ENCODE measurements at regions not wholly inside any gene's neighbourhood (a gene's known extent, or its start where the extent isn't known, plus 50 kb on each side); places are given as distances from the start of the nearest gene placed in this dataset.

DNA sequence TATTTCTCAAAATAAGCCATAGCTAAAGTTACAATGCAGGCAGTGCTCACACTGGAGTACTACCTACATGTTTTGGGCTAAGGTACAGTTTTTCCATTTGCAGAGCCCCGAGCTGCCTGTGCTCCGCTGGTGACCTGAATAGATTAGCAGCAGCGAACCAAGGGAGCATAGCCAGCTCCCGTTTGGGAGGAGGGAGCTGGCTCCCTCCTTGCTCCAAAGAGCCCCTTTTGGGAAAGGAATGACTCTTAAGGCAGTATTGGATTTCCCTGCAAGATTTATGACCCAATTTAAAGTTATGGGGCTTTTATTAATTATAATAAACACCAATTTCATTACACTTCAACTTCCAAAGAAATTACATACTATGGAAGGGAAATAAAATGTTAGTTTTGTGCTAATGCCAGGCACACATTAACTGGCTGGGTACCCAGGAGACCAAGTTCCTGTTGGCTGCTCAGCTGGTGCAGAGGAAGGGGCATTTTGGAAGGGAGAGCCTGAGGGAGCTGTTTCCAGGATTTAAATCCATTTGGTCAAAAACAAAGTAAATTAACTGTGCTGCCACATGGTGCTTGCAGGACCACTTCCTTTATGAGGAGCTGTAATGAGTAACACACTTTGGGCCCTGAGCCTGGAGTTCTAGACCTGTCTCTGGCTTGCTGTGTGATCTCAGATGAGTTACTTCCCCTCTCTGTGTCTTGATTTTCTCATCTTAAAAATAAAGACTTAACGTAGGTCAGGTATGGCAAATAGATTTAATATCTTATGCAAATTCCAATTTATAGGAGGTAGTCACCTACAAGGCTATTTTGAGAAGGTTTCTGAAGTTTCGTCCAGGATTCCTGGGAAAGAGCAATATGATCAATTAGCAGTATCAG is 362.1 kb upstream of the CCL2 start:
- TF ChIP-seq, protein P1, sequence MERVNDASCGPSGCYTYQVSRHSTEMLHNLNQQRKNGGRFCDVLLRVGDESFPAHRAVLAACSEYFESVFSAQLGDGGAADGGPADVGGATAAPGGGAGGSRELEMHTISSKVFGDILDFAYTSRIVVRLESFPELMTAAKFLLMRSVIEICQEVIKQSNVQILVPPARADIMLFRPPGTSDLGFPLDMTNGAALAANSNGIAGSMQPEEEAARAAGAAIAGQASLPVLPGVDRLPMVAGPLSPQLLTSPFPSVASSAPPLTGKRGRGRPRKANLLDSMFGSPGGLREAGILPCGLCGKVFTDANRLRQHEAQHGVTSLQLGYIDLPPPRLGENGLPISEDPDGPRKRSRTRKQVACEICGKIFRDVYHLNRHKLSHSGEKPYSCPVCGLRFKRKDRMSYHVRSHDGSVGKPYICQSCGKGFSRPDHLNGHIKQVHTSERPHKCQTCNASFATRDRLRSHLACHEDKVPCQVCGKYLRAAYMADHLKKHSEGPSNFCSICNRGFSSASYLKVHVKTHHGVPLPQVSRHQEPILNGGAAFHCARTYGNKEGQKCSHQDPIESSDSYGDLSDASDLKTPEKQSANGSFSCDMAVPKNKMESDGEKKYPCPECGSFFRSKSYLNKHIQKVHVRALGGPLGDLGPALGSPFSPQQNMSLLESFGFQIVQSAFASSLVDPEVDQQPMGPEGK (CRISPR knock-in tag; IDR thresholded peaks at IDR 0.05; ENCODE audit: borderline replicate concordance) = no peak
- TF ChIP-seq BACH2 (CRISPR knock-in tag; IDR thresholded peaks at IDR 0.05; ENCODE audit: borderline replicate concordance) (no peak), GLIS3 (CRISPR knock-in tag; IDR thresholded peaks at IDR 0.05) (no peak), OSR1 (CRISPR knock-in tag; IDR thresholded peaks at IDR 0.05) (no peak), ZFP30 (CRISPR knock-in tag; IDR thresholded peaks at IDR 0.05) (no peak), TCF4 (CRISPR knock-in tag; IDR thresholded peaks at IDR 0.05; ENCODE audit: borderline replicate concordance) (no peak)
- TF ChIP-seq, protein P2, sequence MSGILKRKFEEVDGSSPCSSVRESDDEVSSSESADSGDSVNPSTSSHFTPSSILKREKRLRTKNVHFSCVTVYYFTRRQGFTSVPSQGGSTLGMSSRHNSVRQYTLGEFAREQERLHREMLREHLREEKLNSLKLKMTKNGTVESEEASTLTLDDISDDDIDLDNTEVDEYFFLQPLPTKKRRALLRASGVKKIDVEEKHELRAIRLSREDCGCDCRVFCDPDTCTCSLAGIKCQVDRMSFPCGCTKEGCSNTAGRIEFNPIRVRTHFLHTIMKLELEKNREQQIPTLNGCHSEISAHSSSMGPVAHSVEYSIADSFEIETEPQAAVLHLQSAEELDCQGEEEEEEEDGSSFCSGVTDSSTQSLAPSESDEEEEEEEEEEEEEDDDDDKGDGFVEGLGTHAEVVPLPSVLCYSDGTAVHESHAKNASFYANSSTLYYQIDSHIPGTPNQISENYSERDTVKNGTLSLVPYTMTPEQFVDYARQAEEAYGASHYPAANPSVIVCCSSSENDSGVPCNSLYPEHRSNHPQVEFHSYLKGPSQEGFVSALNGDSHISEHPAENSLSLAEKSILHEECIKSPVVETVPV (CRISPR knock-in tag; IDR thresholded peaks at IDR 0.05) = no peak
- ATAC-seq = no peak

- TF ChIP-seq GLIS3 (CRISPR knock-in tag; IDR thresholded peaks at IDR 0.05) (no peak), BACH2 (CRISPR knock-in tag; IDR thresholded peaks at IDR 0.05; ENCODE audit: borderline replicate concordance) (no peak), ESRRG (CRISPR knock-in tag; IDR thresholded peaks at IDR 0.05) (no peak), ISL1 (CRISPR knock-in tag; IDR thresholded peaks at IDR 0.05) (no peak), ARNTL (CRISPR knock-in tag; IDR thresholded peaks at IDR 0.05; ENCODE audit: borderline replicate concordance, low read depth) (no peak)
- no peak for ATAC-seq
These were observed 359.6 kb upstream of the CCL2 start for GRCh38 chr17:33895491-33895890.

GRCh38 chr17:33896263-33896662 is 358.8 kb upstream of the CCL2 start:
- TF ChIP-seq PPARA (CRISPR knock-in tag; IDR thresholded peaks at IDR 0.05; ENCODE audit: borderline replicate concordance) (no peak), TCF4 (CRISPR knock-in tag; IDR thresholded peaks at IDR 0.05; ENCODE audit: borderline replicate concordance) (no peak), TOX (CRISPR knock-in tag; IDR thresholded peaks at IDR 0.05; ENCODE audit: borderline replicate concordance) (no peak), ARNTL (CRISPR knock-in tag; IDR thresholded peaks at IDR 0.05; ENCODE audit: borderline replicate concordance, low read depth) (no peak), GLIS3 (CRISPR knock-in tag; IDR thresholded peaks at IDR 0.05) (no peak), ZFP30 (CRISPR knock-in tag; IDR thresholded peaks at IDR 0.05) (no peak), ISL1 (CRISPR knock-in tag; IDR thresholded peaks at IDR 0.05) (no peak), ZNF70 (CRISPR knock-in tag; IDR thresholded peaks at IDR 0.05) (no peak), ZNF565 (CRISPR knock-in tag; conservative IDR thresholded peaks at IDR 0.05; ENCODE audit: low read depth) (no peak), BACH2 (CRISPR knock-in tag; IDR thresholded peaks at IDR 0.05; ENCODE audit: borderline replicate concordance) (no peak), CREB5 (CRISPR knock-in tag; IDR thresholded peaks at IDR 0.05; ENCODE audit: low read depth) (no peak)
- TF ChIP-seq, protein P2 (CRISPR knock-in tag; IDR thresholded peaks at IDR 0.05) = no peak
- no peak for ATAC-seq

GRCh38 chr17:33901085-33901484 is 354.0 kb upstream of the CCL2 start:
- no peak for ATAC-seq
- TF ChIP-seq TCF4 (CRISPR knock-in tag; IDR thresholded peaks at IDR 0.05; ENCODE audit: borderline replicate concordance) (no peak), BACH2 (CRISPR knock-in tag; IDR thresholded peaks at IDR 0.05; ENCODE audit: borderline replicate concordance) (no peak), ESRRG (CRISPR knock-in tag; IDR thresholded peaks at IDR 0.05) (no peak), ZNF565 (CRISPR knock-in tag; conservative IDR thresholded peaks at IDR 0.05; ENCODE audit: low read depth) (no peak), OSR1 (CRISPR knock-in tag; IDR thresholded peaks at IDR 0.05) (no peak), ARNTL (CRISPR knock-in tag; IDR thresholded peaks at IDR 0.05; ENCODE audit: borderline replicate concordance, low read depth) (no peak), ZNF70 (CRISPR knock-in tag; IDR thresholded peaks at IDR 0.05) (no peak), CSDC2 (CRISPR knock-in tag; IDR thresholded peaks at IDR 0.05) (no peak), SNAI2 (CRISPR knock-in tag; IDR thresholded peaks at IDR 0.05) (no peak), ZFP30 (CRISPR knock-in tag; IDR thresholded peaks at IDR 0.05) (no peak), ZNF8 (CRISPR knock-in tag; IDR thresholded peaks at IDR 0.05) (no peak), CREB5 (CRISPR knock-in tag; IDR thresholded peaks at IDR 0.05; ENCODE audit: low read depth) (no peak), GLIS3 (CRISPR knock-in tag; IDR thresholded peaks at IDR 0.05) (no peak), RARB (CRISPR knock-in tag; IDR thresholded peaks at IDR 0.05) (no peak)
- TF ChIP-seq, protein P1 (CRISPR knock-in tag; IDR thresholded peaks at IDR 0.05; ENCODE audit: borderline replicate concordance) = no peak
- TF ChIP-seq, protein P3, sequence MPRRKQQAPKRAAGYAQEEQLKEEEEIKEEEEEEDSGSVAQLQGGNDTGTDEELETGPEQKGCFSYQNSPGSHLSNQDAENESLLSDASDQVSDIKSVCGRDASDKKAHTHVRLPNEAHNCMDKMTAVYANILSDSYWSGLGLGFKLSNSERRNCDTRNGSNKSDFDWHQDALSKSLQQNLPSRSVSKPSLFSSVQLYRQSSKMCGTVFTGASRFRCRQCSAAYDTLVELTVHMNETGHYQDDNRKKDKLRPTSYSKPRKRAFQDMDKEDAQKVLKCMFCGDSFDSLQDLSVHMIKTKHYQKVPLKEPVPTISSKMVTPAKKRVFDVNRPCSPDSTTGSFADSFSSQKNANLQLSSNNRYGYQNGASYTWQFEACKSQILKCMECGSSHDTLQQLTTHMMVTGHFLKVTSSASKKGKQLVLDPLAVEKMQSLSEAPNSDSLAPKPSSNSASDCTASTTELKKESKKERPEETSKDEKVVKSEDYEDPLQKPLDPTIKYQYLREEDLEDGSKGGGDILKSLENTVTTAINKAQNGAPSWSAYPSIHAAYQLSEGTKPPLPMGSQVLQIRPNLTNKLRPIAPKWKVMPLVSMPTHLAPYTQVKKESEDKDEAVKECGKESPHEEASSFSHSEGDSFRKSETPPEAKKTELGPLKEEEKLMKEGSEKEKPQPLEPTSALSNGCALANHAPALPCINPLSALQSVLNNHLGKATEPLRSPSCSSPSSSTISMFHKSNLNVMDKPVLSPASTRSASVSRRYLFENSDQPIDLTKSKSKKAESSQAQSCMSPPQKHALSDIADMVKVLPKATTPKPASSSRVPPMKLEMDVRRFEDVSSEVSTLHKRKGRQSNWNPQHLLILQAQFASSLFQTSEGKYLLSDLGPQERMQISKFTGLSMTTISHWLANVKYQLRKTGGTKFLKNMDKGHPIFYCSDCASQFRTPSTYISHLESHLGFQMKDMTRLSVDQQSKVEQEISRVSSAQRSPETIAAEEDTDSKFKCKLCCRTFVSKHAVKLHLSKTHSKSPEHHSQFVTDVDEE (CRISPR knock-in tag; IDR thresholded peaks at IDR 0.05) = no peak
